AG04450 (cell line): ENCODE measurements at regions not wholly inside any gene's neighbourhood (a gene's known extent, or its start where the extent isn't known, plus 50 kb on each side); places are given as distances from the start of the nearest gene placed in this dataset.

Source experiments
- CTCF ChIA-PET: fragments of 300-600, 350-600 bp; formaldehyde crosslinking; extraction: SDS; loops from one replicate; lab custom pipeline; 2022; ENCODE audit warnings: antibody characterized with exemption, inconsistent platforms; lab: Charles Lee
- POLR2A ChIA-PET: fragments of 350-600 bp; formaldehyde crosslinking; extraction: SDS; loops from one replicate; lab custom pipeline; 2021; ENCODE audit warnings: antibody characterized with exemption, inconsistent platforms; lab: Yijun Ruan, JAX
- DNase-seq: peaks from one replicate; pipeline ENCODE4 v3.0.0-alpha.2; 2011; ENCODE audit warnings: low read depth, low spot score
- H3K27ac ChIP-seq: one replicate; pipeline ENCODE4 v1.5.1; 2012; ENCODE audit warnings: low read depth, low read length, control low read depth
- H3K27me3 ChIP-seq: one replicate; pipeline ENCODE4 v1.6.0; 2012; ENCODE audit warnings: low read length; ENCODE audit not compliant: control insufficient read depth, insufficient read depth
- H3K4me3 ChIP-seq: 2 replicates; pipeline ENCODE4 v1.5.1; 2011; ENCODE audit warnings: mild to moderate bottlenecking, low read depth, low read length, control low read depth
- H3K9me3 ChIP-seq: 2 replicates; pipeline ENCODE4 v1.5.1; 2012; ENCODE audit warnings: low read length; ENCODE audit not compliant: control insufficient read depth, insufficient read depth
- CTCF ChIP-seq: IDR thresholded peaks from 2 replicates; pipeline ENCODE4 v1.5.1; 2011; ENCODE audit warnings: low read depth, low read length, control low read depth, inconsistent platforms

- no peak for TF ChIP-seq CTCF
- no peak overlapping the region for H3K27ac ChIP-seq
- no peaks in the 10 kb centered on the region for H3K27me3 ChIP-seq
- H3K9me3 ChIP-seq, result no peaks in the 10 kb centered on the region
- no peak for DNase-seq
- H3K4me3 ChIP-seq, result no peak overlapping the region
- CTCF ChIA-PET, result no interaction called here
- POLR2A ChIA-PET, result no interaction called here
Observed at GRCh38 chr14:46051796-46052195, 599.8 kb downstream of the RPL10L start.

- no peaks in the 10 kb centered on the region for H3K9me3 ChIP-seq
- CTCF ChIA-PET, result no interaction called here
- H3K4me3 ChIP-seq, result no peak overlapping the region
- no peak for DNase-seq
- H3K27ac ChIP-seq, result no peak overlapping the region
- no peak for TF ChIP-seq CTCF
- POLR2A ChIA-PET, result no interaction called here
- H3K27me3 ChIP-seq, result no peaks in the 10 kb centered on the region
Observed at GRCh38 chr14:46048127-46048526, 603.5 kb downstream of the RPL10L start.

- TF ChIP-seq CTCF, result no peak
- POLR2A ChIA-PET, result no interaction called here
- Histone ChIP-seq H3K27me3 (no peaks in the 10 kb centered on the region), H3K4me3 (no peak overlapping the region), H3K9me3 (peaks cover 4% of the 10 kb centered on the region; the same call in 1 of the 2 replicates), H3K27ac (no peak overlapping the region)
- DNase-seq, result no peak
- CTCF ChIA-PET, result no interaction called here
Observed at GRCh38 chr14:46036099-46036498, 615.5 kb downstream of the RPL10L start.

- H3K27ac ChIP-seq, result no peak overlapping the region
- DNase-seq, result no peak
- CTCF ChIA-PET, result no interaction called here
- H3K4me3 ChIP-seq, result no peak overlapping the region
- H3K27me3 ChIP-seq, result no peaks in the 10 kb centered on the region
- TF ChIP-seq CTCF, result no peak
- POLR2A ChIA-PET, result no interaction called here
- H3K9me3 ChIP-seq, result peaks cover 3% of the 10 kb centered on the region; the same call in 1 of the 2 replicates
Observed at GRCh38 chr14:46034305-46034704, 617.3 kb downstream of the RPL10L start.

GRCh38 chr14:46018846-46019420, 632.6 kb downstream of the RPL10L start:
- H3K4me3 ChIP-seq, result no peak overlapping the region
- H3K9me3 ChIP-seq, result no peaks in the 10 kb centered on the region
- no peaks in the 10 kb centered on the region for H3K27me3 ChIP-seq
- ChIA-PET POLR2A (no interaction called here), CTCF (no interaction called here)
- no peak for DNase-seq
- H3K27ac ChIP-seq, result no peak overlapping the region
- TF ChIP-seq CTCF, result no peak
